Skeletal muscle tissue (tissue), 3 donors: ENCODE measurements at regions not wholly inside any gene's neighbourhood (a gene's known extent, or its start where the extent isn't known, plus 50 kb on each side); places are given as distances from the start of the nearest gene placed in this dataset.

Experiments used
- H3K27ac ChIP-seq: one replicate; pipeline ENCODE4 v1.7.0; 2013; ENCODE audit warnings: mild to moderate bottlenecking, low read depth, low read length, inconsistent platforms
- H3K27me3 ChIP-seq, 3 donors: one replicate each; pipeline ENCODE4 v1.7.0; 2013; ENCODE audit warnings: low read length in 3 of 3; ENCODE audit not compliant: control insufficient read depth in 3 of 3, insufficient read depth in 3 of 3
- H3K36me3 ChIP-seq, 3 donors: one replicate each; pipeline ENCODE4 v1.7.0; 2013; ENCODE audit warnings: low read length in 3 of 3; ENCODE audit not compliant: control insufficient read depth in 3 of 3, insufficient read depth in 3 of 3
- H3K4me1 ChIP-seq, 3 donors: one replicate each; pipeline ENCODE4 v1.7.0; 2013; ENCODE audit warnings: low read length in 3 of 3, mild to moderate bottlenecking in 3 of 3; ENCODE audit not compliant: control insufficient read depth in 3 of 3, insufficient read depth in 3 of 3
- H3K4me3 ChIP-seq, 3 donors: one replicate each; pipeline ENCODE4 v1.7.0; 2013; ENCODE audit warnings: low read length in 3 of 3
- H3K9ac ChIP-seq, 3 donors: one replicate each; pipeline ENCODE4 v1.7.0; 2013; ENCODE audit warnings: low read length in 3 of 3, mild to moderate bottlenecking in 3 of 3, moderate library complexity in 2 of 3, low read depth in 1 of 3
- H3K9me3 ChIP-seq, 3 donors: one replicate each; pipeline ENCODE4 v1.7.0; 2013; ENCODE audit warnings: low read length in 3 of 3; ENCODE audit not compliant: control insufficient read depth in 3 of 3
- donor health status: Osteomylitis.

GRCh38 chr12:24153079-24153478 lies 203.6 kb upstream of the SOX5 start:
- Histone ChIP-seq H3K27me3 (no peaks in the 10 kb centered on the region), H3K4me3 (no peak overlapping the region), H3K9me3 (no peaks in the 10 kb centered on the region), H3K9ac (no peak overlapping the region), H3K36me3 (no peaks in the 10 kb centered on the region), H3K27ac (no peak overlapping the region), H3K4me1 (no peaks in the 10 kb centered on the region)

- Histone ChIP-seq H3K4me1 (no peaks in the 10 kb centered on the region), H3K36me3 (no peaks in the 10 kb centered on the region), H3K4me3 (no peak overlapping the region), H3K9ac (no peak overlapping the region), H3K27ac (no peak overlapping the region), H3K27me3 (no peaks in the 10 kb centered on the region), H3K9me3 (no peaks in the 10 kb centered on the region)
Observed at GRCh38 chr12:24152270-24152669, 202.8 kb upstream of the SOX5 start.

GRCh38 chr12:24143928-24144327 lies 194.5 kb upstream of the SOX5 start:
- Histone ChIP-seq H3K4me1 (no peaks in the 10 kb centered on the region), H3K27me3 (no peaks in the 10 kb centered on the region), H3K36me3 (no peaks in the 10 kb centered on the region), H3K9me3 (no peaks in the 10 kb centered on the region), H3K27ac (no peak overlapping the region), H3K9ac (no peak overlapping the region), H3K4me3 (no peak overlapping the region)

- H3K36me3 ChIP-seq: no peaks in the 10 kb centered on the region
- no peak overlapping the region for H3K27ac ChIP-seq
- H3K4me3 ChIP-seq: no peak overlapping the region
- no peaks in the 10 kb centered on the region for H3K9me3 ChIP-seq
- H3K4me1 ChIP-seq: no peaks in the 10 kb centered on the region
- no peak overlapping the region for H3K9ac ChIP-seq
- no peaks in the 10 kb centered on the region for H3K27me3 ChIP-seq
Observed at GRCh38 chr12:24139035-24139434, 189.6 kb upstream of the SOX5 start.

GRCh38 chr12:24138041-24138440 lies 188.6 kb upstream of the SOX5 start:
- no peaks in the 10 kb centered on the region for H3K4me1 ChIP-seq
- no peaks in the 10 kb centered on the region for H3K27me3 ChIP-seq
- no peak overlapping the region for H3K9ac ChIP-seq
- no peak overlapping the region for H3K4me3 ChIP-seq
- H3K27ac ChIP-seq: no peak overlapping the region
- no peaks in the 10 kb centered on the region for H3K9me3 ChIP-seq
- no peaks in the 10 kb centered on the region for H3K36me3 ChIP-seq

GRCh38 chr12:24135158-24135850 lies 185.8 kb upstream of the SOX5 start:
- no peaks in the 10 kb centered on the region for H3K36me3 ChIP-seq
- H3K4me1 ChIP-seq: no peaks in the 10 kb centered on the region
- H3K9me3 ChIP-seq: no peaks in the 10 kb centered on the region
- no peak overlapping the region for H3K9ac ChIP-seq
- H3K4me3 ChIP-seq: no peak overlapping the region
- no peaks in the 10 kb centered on the region for H3K27me3 ChIP-seq
- H3K27ac ChIP-seq: no peak overlapping the region

GRCh38 chr12:24134092-24134491 lies 184.6 kb upstream of the SOX5 start:
- H3K27ac ChIP-seq: no peak overlapping the region
- H3K9me3 ChIP-seq: no peaks in the 10 kb centered on the region

GRCh38 chr12:24133384-24133783 lies 183.9 kb upstream of the SOX5 start:
- H3K9me3 ChIP-seq: no peaks in the 10 kb centered on the region
- H3K4me3 ChIP-seq: no peak overlapping the region
- no peak overlapping the region for H3K27ac ChIP-seq
- no peaks in the 10 kb centered on the region for H3K36me3 ChIP-seq
- H3K4me1 ChIP-seq: no peaks in the 10 kb centered on the region
- no peak overlapping the region for H3K9ac ChIP-seq
- H3K27me3 ChIP-seq: no peaks in the 10 kb centered on the region

More at GRCh38 chr12:24134092-24134491, 184.6 kb upstream of the SOX5 start:
- Histone ChIP-seq H3K9ac (no peak overlapping the region), H3K36me3 (no peaks in the 10 kb centered on the region), H3K27me3 (no peaks in the 10 kb centered on the region), H3K4me1 (no peaks in the 10 kb centered on the region), H3K4me3 (no peak overlapping the region)

GRCh38 chr12:24127919-24128721 lies 178.7 kb upstream of the SOX5 start:
- Histone ChIP-seq H3K4me3 (no peak overlapping the region), H3K27me3 (no peaks in the 10 kb centered on the region), H3K4me1 (no peaks in the 10 kb centered on the region), H3K9ac (no peak overlapping the region), H3K9me3 (no peaks in the 10 kb centered on the region), H3K36me3 (no peaks in the 10 kb centered on the region), H3K27ac (no peak overlapping the region)

- Histone ChIP-seq H3K36me3 (no peaks in the 10 kb centered on the region), H3K9me3 (no peaks in the 10 kb centered on the region), H3K4me1 (no peaks in the 10 kb centered on the region), H3K27me3 (no peaks in the 10 kb centered on the region), H3K27ac (no peak overlapping the region), H3K4me3 (no peak overlapping the region), H3K9ac (no peak overlapping the region)
Observed at GRCh38 chr12:24125280-24125679, 175.8 kb upstream of the SOX5 start.
